Calu3 (cell line): ENCODE measurements at regions not wholly inside any gene's neighbourhood (a gene's known extent, or its start where the extent isn't known, plus 50 kb on each side); places are given as distances from the start of the nearest gene placed in this dataset.

Source experiments
- BruUV-seq: library from RNA; stranded (reverse); fragments of 400-500 nt; replicated peaks from 2 replicates; lab custom pipeline; 2021; lab: Mats Ljungman, UMichigan
- CTCF ChIA-PET: fragments of 300-600 bp; sonication (Branson Sonifier 250); formaldehyde crosslinking; loops from one replicate; lab custom pipeline; 2022; ENCODE audit warnings: antibody characterized with exemption; lab: Charles Lee
- DNase-seq: peaks from one replicate; pipeline ENCODE4 v3.0.0; 2022
- H3K27ac Mint-ChIP-seq: one replicate; pipeline ENCODE4 v1.8.0; 2022; ENCODE audit warnings: mixed read lengths; ENCODE audit not compliant: unreplicated experiment
- H3K27me3 Mint-ChIP-seq: one replicate; pipeline ENCODE4 v1.8.0; 2022; ENCODE audit warnings: mixed read lengths; ENCODE audit not compliant: unreplicated experiment
- H3K36me3 Mint-ChIP-seq: one replicate; pipeline ENCODE4 v1.8.0; 2022; ENCODE audit warnings: mild to moderate bottlenecking, moderate library complexity, mixed read lengths; ENCODE audit not compliant: insufficient read depth, unreplicated experiment
- H3K4me1 Mint-ChIP-seq: one replicate; pipeline ENCODE4 v1.8.0; 2022; ENCODE audit warnings: mild to moderate bottlenecking, low read depth, mixed read lengths; ENCODE audit not compliant: unreplicated experiment
- H3K4me3 Mint-ChIP-seq: one replicate; pipeline ENCODE4 v1.8.0; 2022; ENCODE audit warnings: mild to moderate bottlenecking, low read depth, moderate library complexity, mixed read lengths; ENCODE audit not compliant: unreplicated experiment
- H3K9me3 Mint-ChIP-seq: one replicate; pipeline ENCODE4 v1.8.0; 2022; ENCODE audit warnings: low read depth, mixed read lengths; ENCODE audit not compliant: unreplicated experiment
- intact Hi-C: fragments of 100-400 bp; cut with micrococcal nuclease; formaldehyde crosslinking; loops from one replicate; pipeline ENCODE4 v1.10.0; 2022; ENCODE audit not compliant: unreplicated experiment
- TF ChIP-seq, protein P1 (sequence below): fragments of 200-600 bp; IDR thresholded peaks from one replicate; pipeline ENCODE4 v1.8.0; 2022; ENCODE audit warnings: antibody characterized with exemption; ENCODE audit not compliant: unreplicated experiment

DNA sequence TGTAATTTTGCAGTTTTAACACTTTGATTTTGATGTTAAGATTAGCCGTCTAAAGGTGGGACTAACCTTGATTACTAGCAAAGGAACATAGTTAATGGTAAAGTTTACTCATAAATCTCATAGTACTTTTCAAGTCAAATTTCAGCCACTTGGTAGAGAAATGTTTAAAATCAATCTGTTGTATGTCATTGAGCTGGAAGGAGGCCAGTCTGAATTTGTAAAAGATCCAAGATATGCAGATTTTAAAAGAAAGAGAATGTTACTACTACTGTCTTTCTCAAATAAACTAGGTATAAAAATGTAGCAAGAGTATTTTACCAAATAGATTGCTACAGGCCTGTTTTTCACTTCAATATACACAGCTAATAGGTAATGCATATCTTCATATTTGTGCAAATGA is 600.8 kb upstream of the SEL1L start:
- Mint-ChIP-seq H3K27ac (no peak overlapping the region), H3K36me3 (no peaks in the 10 kb centered on the region), H3K4me3 (no peak overlapping the region), H3K9me3 (peaks cover 11% of the 10 kb centered on the region), H3K27me3 (no peaks in the 10 kb centered on the region), H3K4me1 (no peaks in the 10 kb centered on the region)
- TF ChIP-seq, protein P1, sequence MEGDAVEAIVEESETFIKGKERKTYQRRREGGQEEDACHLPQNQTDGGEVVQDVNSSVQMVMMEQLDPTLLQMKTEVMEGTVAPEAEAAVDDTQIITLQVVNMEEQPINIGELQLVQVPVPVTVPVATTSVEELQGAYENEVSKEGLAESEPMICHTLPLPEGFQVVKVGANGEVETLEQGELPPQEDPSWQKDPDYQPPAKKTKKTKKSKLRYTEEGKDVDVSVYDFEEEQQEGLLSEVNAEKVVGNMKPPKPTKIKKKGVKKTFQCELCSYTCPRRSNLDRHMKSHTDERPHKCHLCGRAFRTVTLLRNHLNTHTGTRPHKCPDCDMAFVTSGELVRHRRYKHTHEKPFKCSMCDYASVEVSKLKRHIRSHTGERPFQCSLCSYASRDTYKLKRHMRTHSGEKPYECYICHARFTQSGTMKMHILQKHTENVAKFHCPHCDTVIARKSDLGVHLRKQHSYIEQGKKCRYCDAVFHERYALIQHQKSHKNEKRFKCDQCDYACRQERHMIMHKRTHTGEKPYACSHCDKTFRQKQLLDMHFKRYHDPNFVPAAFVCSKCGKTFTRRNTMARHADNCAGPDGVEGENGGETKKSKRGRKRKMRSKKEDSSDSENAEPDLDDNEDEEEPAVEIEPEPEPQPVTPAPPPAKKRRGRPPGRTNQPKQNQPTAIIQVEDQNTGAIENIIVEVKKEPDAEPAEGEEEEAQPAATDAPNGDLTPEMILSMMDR, result no peak
- BruUV-seq, result no TSS peak
- CTCF ChIA-PET, result no interaction called here
- intact Hi-C loops, result no loop called here
- DNase-seq, result no peak

DNA sequence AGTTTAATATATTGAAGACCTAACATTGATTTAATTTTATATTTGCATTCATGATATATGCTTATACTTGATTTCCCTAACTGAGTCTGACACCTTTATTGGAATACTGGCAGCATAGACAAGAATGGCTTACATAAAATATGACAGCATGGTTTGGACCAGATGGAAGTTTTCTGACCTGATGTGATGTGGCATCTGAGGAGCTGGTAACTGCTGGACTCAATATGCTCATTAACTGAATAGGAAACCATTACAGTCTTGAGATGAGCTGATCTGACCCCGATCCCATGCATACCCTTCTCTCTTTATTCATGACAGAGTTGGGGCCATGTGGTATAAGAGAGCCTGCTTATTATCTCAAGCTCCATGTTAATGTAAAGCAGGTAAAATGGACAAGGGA is 604.8 kb upstream of the SEL1L start:
- H3K9me3 Mint-ChIP-seq, result peaks cover 2% of the 10 kb centered on the region
- no peaks in the 10 kb centered on the region for H3K4me1 Mint-ChIP-seq
- no peak overlapping the region for H3K4me3 Mint-ChIP-seq
- CTCF ChIA-PET, result no interaction called here
- intact Hi-C loops, result no loop called here
- H3K36me3 Mint-ChIP-seq, result no peaks in the 10 kb centered on the region
- no TSS peak for BruUV-seq
- H3K27ac Mint-ChIP-seq, result no peak overlapping the region
- DNase-seq, result no peak
- TF ChIP-seq, protein P1, result no peak
- no peaks in the 10 kb centered on the region for H3K27me3 Mint-ChIP-seq

DNA sequence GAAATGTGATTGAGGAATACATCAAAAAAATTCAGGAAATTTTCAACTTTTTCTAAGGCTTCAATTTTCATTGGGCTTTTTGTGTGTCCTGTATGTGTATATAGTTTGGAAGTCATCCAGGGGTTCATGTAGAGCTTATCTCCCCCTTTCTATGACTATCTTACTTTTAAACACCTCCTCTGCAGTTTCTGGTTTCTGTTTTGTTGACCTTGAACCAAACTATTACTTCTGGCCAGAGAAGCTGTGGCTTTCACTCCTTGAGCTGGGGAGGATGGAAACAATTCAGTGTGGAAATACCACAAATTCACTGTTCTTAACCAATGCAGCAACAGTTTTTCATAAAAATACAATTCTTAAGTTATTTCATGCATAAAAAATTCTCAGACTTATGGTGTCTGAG is 613.2 kb upstream of the SEL1L start:
- intact Hi-C loops, result no loop called here
- H3K27me3 Mint-ChIP-seq, result no peaks in the 10 kb centered on the region
- no peak overlapping the region for H3K27ac Mint-ChIP-seq
- H3K36me3 Mint-ChIP-seq, result no peaks in the 10 kb centered on the region
- no peak overlapping the region for H3K4me3 Mint-ChIP-seq
- no peaks in the 10 kb centered on the region for H3K4me1 Mint-ChIP-seq
- CTCF ChIA-PET, result no interaction called here
- H3K9me3 Mint-ChIP-seq, result peaks cover 5% of the 10 kb centered on the region
- no TSS peak for BruUV-seq
- TF ChIP-seq, protein P1, result no peak
- no peak for DNase-seq

DNA sequence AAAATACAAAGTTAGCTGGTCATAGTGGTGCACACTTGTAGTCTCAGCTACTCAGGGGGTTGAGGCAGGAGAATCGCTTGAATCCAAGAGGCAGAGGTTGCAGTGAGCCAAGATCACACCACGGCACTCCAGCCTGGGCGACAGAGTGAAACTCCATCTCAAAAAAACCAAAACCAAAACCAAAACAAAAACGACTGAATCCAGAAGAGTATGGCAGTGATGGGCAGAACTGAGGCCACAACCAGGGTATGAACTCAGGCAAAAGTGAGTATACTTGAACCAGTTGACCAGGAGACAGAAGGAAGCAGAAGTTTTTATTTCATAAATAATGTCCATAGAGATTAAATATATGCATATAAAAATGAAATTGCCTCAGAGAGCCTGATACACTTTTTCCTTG is 620.0 kb upstream of the SEL1L start:
- TF ChIP-seq, protein P1, result no peak
- peaks cover 8% of the 10 kb centered on the region for H3K9me3 Mint-ChIP-seq
- no peaks in the 10 kb centered on the region for H3K27me3 Mint-ChIP-seq
- H3K4me3 Mint-ChIP-seq, result no peak overlapping the region
- CTCF ChIA-PET, result no interaction called here
- H3K4me1 Mint-ChIP-seq, result no peaks in the 10 kb centered on the region
- BruUV-seq, result no TSS peak
- no peak overlapping the region for H3K27ac Mint-ChIP-seq
- no peak for DNase-seq
- no peaks in the 10 kb centered on the region for H3K36me3 Mint-ChIP-seq
- intact Hi-C loops, result no loop called here

DNA sequence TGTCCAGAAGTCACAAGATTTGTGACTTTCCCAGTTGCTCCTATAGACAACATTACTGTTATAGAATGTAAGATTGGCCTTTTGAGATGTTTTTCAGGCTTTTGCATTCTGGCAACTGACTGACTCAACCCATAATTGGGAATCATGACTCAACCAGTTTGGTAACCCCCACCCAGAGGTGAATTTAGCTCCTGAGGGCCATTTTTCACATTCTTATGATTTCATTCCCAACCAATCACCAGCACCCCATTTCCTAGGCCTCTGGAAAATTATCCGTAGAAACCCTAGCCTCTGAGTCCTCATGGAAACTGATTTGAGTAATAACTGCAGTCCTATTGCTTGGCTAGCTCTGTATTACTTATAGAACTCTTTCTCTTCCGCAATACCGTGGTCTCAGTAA is 626.0 kb upstream of the SEL1L start:
- no peak for DNase-seq
- H3K27me3 Mint-ChIP-seq, result no peaks in the 10 kb centered on the region
- TF ChIP-seq, protein P1, result no peak
- H3K36me3 Mint-ChIP-seq, result no peaks in the 10 kb centered on the region
- no TSS peak for BruUV-seq
- no peak overlapping the region for H3K4me3 Mint-ChIP-seq
- intact Hi-C loops, result no loop called here
- CTCF ChIA-PET, result no interaction called here
- H3K4me1 Mint-ChIP-seq, result no peaks in the 10 kb centered on the region
- no peak overlapping the region for H3K27ac Mint-ChIP-seq
- peaks cover 5% of the 10 kb centered on the region for H3K9me3 Mint-ChIP-seq
